GM21619 (cell line): ENCODE measurements at regions not wholly inside any gene's neighbourhood (a gene's known extent, or its start where the extent isn't known, plus 50 kb on each side); places are given as distances from the start of the nearest gene placed in this dataset.
A peak's percentile ranks its signal among the peaks of the same experiment; 100 is the strongest.

Experiments
- ATAC-seq: cut with Tn5 transposase; IDR thresholded peaks from one replicate; pipeline ENCODE4 v1.9.1; 2021; ENCODE audit not compliant: unreplicated experiment

GRCh38 chr3:23644099-23644498, 161.7 kb upstream of the UBE2E1 start:
- no peak for ATAC-seq

- ATAC-seq, result no peak
Observed at GRCh38 chr3:23644676-23645075, 161.1 kb upstream of the UBE2E1 start.

GRCh38 chr3:23645533-23646183, 160.1 kb upstream of the UBE2E1 start:
- no peak for ATAC-seq

- ATAC-seq, result no peak
Observed at GRCh38 chr3:23646184-23646920, 159.4 kb upstream of the UBE2E1 start.

GRCh38 chr3:23647706-23648258, 158.0 kb upstream of the UBE2E1 start:
- no peak for ATAC-seq

GRCh38 chr3:23648326-23648995, 157.3 kb upstream of the UBE2E1 start:
- no peak for ATAC-seq

- no peak for ATAC-seq
Observed at GRCh38 chr3:23648996-23649395, 156.8 kb upstream of the UBE2E1 start.

GRCh38 chr3:23649448-23649847, 156.3 kb upstream of the UBE2E1 start:
- no peak for ATAC-seq

- ATAC-seq, result no peak
Observed at GRCh38 chr3:23650371-23651140, 155.2 kb upstream of the UBE2E1 start.

- ATAC-seq, result peak; percentile 95
Observed at GRCh38 chr3:23653647-23654525, 151.9 kb upstream of the UBE2E1 start.

GRCh38 chr3:23654571-23654970, 151.2 kb upstream of the UBE2E1 start:
- ATAC-seq, result no peak

GRCh38 chr3:23655749-23656148, 150.0 kb upstream of the UBE2E1 start:
- no peak for ATAC-seq

- ATAC-seq, result no peak
Observed at GRCh38 chr3:23656199-23656598, 149.6 kb upstream of the UBE2E1 start.

GRCh38 chr3:23656821-23657220, 148.9 kb upstream of the UBE2E1 start:
- no peak for ATAC-seq

GRCh38 chr3:23657647-23658046, 148.1 kb upstream of the UBE2E1 start:
- no peak for ATAC-seq

- ATAC-seq, result peak; percentile 76
Observed at GRCh38 chr3:23659274-23659673, 146.5 kb upstream of the UBE2E1 start.

GRCh38 chr3:23659840-23660430, 145.8 kb upstream of the UBE2E1 start:
- no peak for ATAC-seq

- no peak for ATAC-seq
Observed at GRCh38 chr3:23662079-23662617, 143.6 kb upstream of the UBE2E1 start.

- no peak for ATAC-seq
Observed at GRCh38 chr3:23663246-23663645, 142.5 kb upstream of the UBE2E1 start.
